ENCODE measurements at regions not wholly inside any gene's neighbourhood (a gene's known extent, or its start where the extent isn't known, plus 50 kb on each side); places are given as distances from the start of the nearest gene placed in this dataset.

GRCh38 chr1:88043834-88044233 lies 640.2 kb upstream of the PKN2 start:
- TF ChIP-seq EZH2 (IDR thresholded peaks at IDR 0.05; ENCODE audit: low read length, unreplicated experiment) (no peak), EZH2phosphoT487 (IDR thresholded peaks at IDR 0.05; ENCODE audit: borderline replicate concordance, low read length) (no peak), CTCF (conservative IDR thresholded peaks at IDR 0.05; ENCODE audit: low read depth, low read length) (no peak)
- intact Hi-C loops (cut with micrococcal nuclease): no loop called here
- peaks cover 9% of the 10 kb centered on the region; the same call in 1 of the 2 replicates for H3K9me3 ChIP-seq (ENCODE audit: low read length)
- no peaks in the 10 kb centered on the region for H3F3A ChIP-seq (ENCODE audit: low read length, unreplicated experiment)
- ATAC-seq (no peak), DNase-seq (no peak)
- H3K27ac ChIP-seq (ENCODE audit: low read length): no peak overlapping the region
- H3K4me2 ChIP-seq (ENCODE audit: low read length): no peak overlapping the region
- no peak overlapping the region for H3K4me3 ChIP-seq (ENCODE audit: low read length)
- no peak overlapping the region for H2AFZ ChIP-seq (ENCODE audit: low read length)
- no peaks in the 10 kb centered on the region for H3K79me2 ChIP-seq (ENCODE audit: low read length)
- CTCF ChIA-PET: no interaction called here
- no peak overlapping the region for H3K9ac ChIP-seq (ENCODE audit: low read length)
- H3K4me1 ChIP-seq (ENCODE audit: insufficient read depth, low read length): no peaks in the 10 kb centered on the region
- no peaks in the 10 kb centered on the region for H3K9me2 ChIP-seq (replicated peaks; ENCODE audit: low read length)
- H3K27me3 ChIP-seq (ENCODE audit: low read length): no peaks in the 10 kb centered on the region
- no TSS peak for BruUV-seq (replicated peaks)
- POLR2A ChIA-PET (ENCODE audit: unreplicated experiment): no interaction called here
- no peaks in the 10 kb centered on the region for H4K20me1 ChIP-seq (ENCODE audit: low read length)
- H3K36me3 ChIP-seq (ENCODE audit: low read depth, low read length): no peaks in the 10 kb centered on the region

- Histone ChIP-seq H3K4me3 (ENCODE audit: low read length) (no peak overlapping the region), H3K36me3 (ENCODE audit: low read depth, low read length) (no peaks in the 10 kb centered on the region), H3K27ac (ENCODE audit: low read length) (no peak overlapping the region), H3K9ac (ENCODE audit: low read length) (no peak overlapping the region), H3K4me1 (ENCODE audit: insufficient read depth, low read length) (no peaks in the 10 kb centered on the region), H3K27me3 (ENCODE audit: low read length) (no peaks in the 10 kb centered on the region), H3K79me2 (ENCODE audit: low read length) (no peaks in the 10 kb centered on the region), H3K4me2 (ENCODE audit: low read length) (no peak overlapping the region), H2AFZ (ENCODE audit: low read length) (no peak overlapping the region), H4K20me1 (ENCODE audit: low read length) (no peaks in the 10 kb centered on the region), H3K9me3 (ENCODE audit: low read length) (no peaks in the 10 kb centered on the region), H3K9me2 (replicated peaks; ENCODE audit: low read length) (no peaks in the 10 kb centered on the region), H3F3A (ENCODE audit: low read length, unreplicated experiment) (no peaks in the 10 kb centered on the region)
- DNase-seq: no peak
- TF ChIP-seq CTCF (conservative IDR thresholded peaks at IDR 0.05; ENCODE audit: low read depth, low read length) (no peak), EZH2 (IDR thresholded peaks at IDR 0.05; ENCODE audit: low read length, unreplicated experiment) (no peak), EZH2phosphoT487 (IDR thresholded peaks at IDR 0.05; ENCODE audit: borderline replicate concordance, low read length) (no peak)
- BruUV-seq (replicated peaks): no TSS peak
- ChIA-PET POLR2A (ENCODE audit: unreplicated experiment) (no interaction called here), CTCF (no interaction called here)
- no peak for ATAC-seq
- intact Hi-C loops (cut with micrococcal nuclease): no loop called here
These were observed 631.9 kb upstream of the PKN2 start for GRCh38 chr1:88052167-88052566.

GRCh38 chr1:88053065-88053464 lies 631.0 kb upstream of the PKN2 start:
- Histone ChIP-seq H3K9ac (ENCODE audit: low read length) (no peak overlapping the region), H3K4me3 (ENCODE audit: low read length) (no peak overlapping the region), H4K20me1 (ENCODE audit: low read length) (no peaks in the 10 kb centered on the region), H3K27ac (ENCODE audit: low read length) (no peak overlapping the region), H3F3A (ENCODE audit: low read length, unreplicated experiment) (no peaks in the 10 kb centered on the region), H3K9me3 (ENCODE audit: low read length) (no peaks in the 10 kb centered on the region), H3K9me2 (replicated peaks; ENCODE audit: low read length) (no peaks in the 10 kb centered on the region), H3K4me1 (ENCODE audit: insufficient read depth, low read length) (no peaks in the 10 kb centered on the region), H3K36me3 (ENCODE audit: low read depth, low read length) (no peaks in the 10 kb centered on the region), H3K4me2 (ENCODE audit: low read length) (no peak overlapping the region), H3K27me3 (ENCODE audit: low read length) (no peaks in the 10 kb centered on the region), H2AFZ (ENCODE audit: low read length) (no peak overlapping the region), H3K79me2 (ENCODE audit: low read length) (no peaks in the 10 kb centered on the region)
- ATAC-seq (no peak), DNase-seq (no peak)
- intact Hi-C loops (cut with micrococcal nuclease): no loop called here
- no TSS peak for BruUV-seq (replicated peaks)
- no peak for TF ChIP-seq EZH2phosphoT487 (IDR thresholded peaks at IDR 0.05; ENCODE audit: borderline replicate concordance, low read length)
- no peak for TF ChIP-seq CTCF (conservative IDR thresholded peaks at IDR 0.05; ENCODE audit: low read depth, low read length)
- TF ChIP-seq EZH2 (IDR thresholded peaks at IDR 0.05; ENCODE audit: low read length, unreplicated experiment): no peak
- POLR2A ChIA-PET (ENCODE audit: unreplicated experiment): no interaction called here
- CTCF ChIA-PET: no interaction called here

Measured in PC-3 (cell line).